Duodenal mucosa (tissue), 2 donors: ENCODE measurements at regions not wholly inside any gene's neighbourhood (a gene's known extent, or its start where the extent isn't known, plus 50 kb on each side); places are given as distances from the start of the nearest gene placed in this dataset.

Experiments used
- H3K27ac ChIP-seq: one replicate; pipeline ENCODE4 v1.7.0; 2013; ENCODE audit warnings: low read depth, low read length
- H3K27me3 ChIP-seq, 2 donors: one replicate each; pipeline ENCODE4 v1.7.0; 2013; ENCODE audit warnings: low read length in 2 of 2, control low read depth in 1 of 2; ENCODE audit not compliant: insufficient read depth in 2 of 2, control insufficient read depth in 1 of 2
- H3K36me3 ChIP-seq, 2 donors: one replicate each; pipeline ENCODE4 v1.7.0; 2013; ENCODE audit warnings: low read length in 2 of 2, control low read depth in 1 of 2; ENCODE audit not compliant: insufficient read depth in 2 of 2, control insufficient read depth in 1 of 2
- H3K4me1 ChIP-seq, 2 donors: one replicate each; pipeline ENCODE4 v1.7.0; 2013; ENCODE audit warnings: low read length in 2 of 2, control low read depth in 1 of 2; ENCODE audit not compliant: insufficient read depth in 2 of 2, control insufficient read depth in 1 of 2
- H3K4me3 ChIP-seq, 2 donors: one replicate each; pipeline ENCODE4 v1.7.0; 2013; ENCODE audit warnings: low read length in 2 of 2, low read depth in 1 of 2
- H3K9ac ChIP-seq, 2 donors: one replicate each; pipeline ENCODE4 v1.7.0; 2013; ENCODE audit warnings: low read length in 2 of 2, low read depth in 1 of 2
- H3K9me3 ChIP-seq, 2 donors: one replicate each; pipeline ENCODE4 v1.7.0; 2013; ENCODE audit warnings: low read length in 2 of 2, control low read depth in 1 of 2; ENCODE audit not compliant: control insufficient read depth in 1 of 2

DNA sequence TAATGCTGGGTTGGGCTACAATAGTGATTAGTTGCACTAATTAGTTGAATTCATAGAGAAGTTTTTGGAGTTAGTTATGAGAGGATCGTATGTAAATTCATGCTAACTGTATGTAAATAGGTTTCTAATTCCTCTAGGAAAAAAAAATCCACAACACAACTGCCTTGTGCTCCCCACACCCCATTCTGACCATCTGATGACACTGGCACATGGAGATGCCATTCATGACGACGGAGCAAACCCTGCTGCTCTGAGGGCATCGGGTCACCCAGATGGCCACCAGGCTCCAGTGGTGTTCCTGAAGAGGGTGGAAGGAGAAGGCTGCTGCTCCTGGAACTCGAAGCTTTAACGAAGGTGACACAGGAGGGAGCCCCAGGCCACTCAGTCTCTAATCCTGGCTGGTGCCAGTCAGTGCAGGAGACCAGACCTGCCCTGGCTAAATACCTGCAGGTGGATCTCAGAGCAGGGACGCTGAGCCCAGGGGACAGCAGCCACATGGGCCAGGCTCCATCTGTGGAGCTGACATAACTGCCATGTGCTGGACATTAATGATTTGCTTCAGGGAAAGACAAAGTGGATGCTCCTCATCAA, 90.3 kb downstream of the FAM50B start:
- Histone ChIP-seq H3K4me1 (no peaks in the 10 kb centered on the region), H3K9me3 (no peaks in the 10 kb centered on the region), H3K4me3 (no peak overlapping the region), H3K27me3 (no peaks in the 10 kb centered on the region), H3K9ac (no peak overlapping the region), H3K27ac (no peak overlapping the region), H3K36me3 (no peaks in the 10 kb centered on the region)

DNA sequence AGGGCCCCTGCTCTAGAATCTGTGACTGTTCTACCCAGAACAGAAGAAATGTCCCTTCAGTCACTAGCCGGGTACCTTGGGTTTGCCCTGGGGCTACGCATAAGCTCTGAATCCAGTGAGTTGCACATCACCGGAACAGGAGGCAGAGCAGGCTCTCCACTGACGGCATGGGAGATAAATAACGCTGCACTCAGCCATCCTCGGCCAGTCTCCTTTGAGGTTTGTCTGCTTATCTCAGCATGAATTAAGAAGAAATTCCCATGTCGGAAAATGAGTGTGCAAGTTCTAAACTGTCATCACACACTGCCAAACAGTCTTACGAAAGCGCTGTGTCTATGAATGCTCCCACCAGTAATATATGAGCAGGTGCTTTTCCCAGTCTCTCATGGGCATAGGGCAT, 90.8 kb downstream of the FAM50B start:
- Histone ChIP-seq H3K27me3 (no peaks in the 10 kb centered on the region), H3K9ac (no peak overlapping the region), H3K4me1 (no peaks in the 10 kb centered on the region), H3K9me3 (no peaks in the 10 kb centered on the region), H3K4me3 (no peak overlapping the region), H3K27ac (no peak overlapping the region), H3K36me3 (no peaks in the 10 kb centered on the region)

- Histone ChIP-seq H3K4me3 (no peak overlapping the region), H3K27me3 (no peaks in the 10 kb centered on the region), H3K27ac (no peak overlapping the region), H3K36me3 (no peaks in the 10 kb centered on the region), H3K9ac (no peak overlapping the region), H3K4me1 (no peaks in the 10 kb centered on the region), H3K9me3 (no peaks in the 10 kb centered on the region)
These were observed 91.5 kb downstream of the FAM50B start for GRCh38 chr6:3940703-3941102.

GRCh38 chr6:3943331-3943765, 94.2 kb downstream of the FAM50B start:
- Histone ChIP-seq H3K9ac (no peak overlapping the region), H3K9me3 (no peaks in the 10 kb centered on the region), H3K4me1 (no peaks in the 10 kb centered on the region), H3K4me3 (no peak overlapping the region), H3K27ac (no peak overlapping the region), H3K27me3 (no peaks in the 10 kb centered on the region), H3K36me3 (no peaks in the 10 kb centered on the region)

- no peaks in the 10 kb centered on the region for H3K27me3 ChIP-seq
- H3K4me3 ChIP-seq, result no peak overlapping the region
- no peaks in the 10 kb centered on the region for H3K36me3 ChIP-seq
- H3K9ac ChIP-seq, result no peak overlapping the region
- no peaks in the 10 kb centered on the region for H3K9me3 ChIP-seq
- H3K27ac ChIP-seq, result no peak overlapping the region
- H3K4me1 ChIP-seq, result no peaks in the 10 kb centered on the region
These were observed 95.1 kb downstream of the FAM50B start for GRCh38 chr6:3944246-3944645.

GRCh38 chr6:3946778-3947177, 97.6 kb downstream of the FAM50B start:
- no peak overlapping the region for H3K9ac ChIP-seq
- peaks cover 0 to 11% of the 10 kb centered on the region in 2 donors for H3K27me3 ChIP-seq
- H3K9me3 ChIP-seq, result no peaks in the 10 kb centered on the region
- H3K27ac ChIP-seq, result no peak overlapping the region
- no peaks in the 10 kb centered on the region for H3K4me1 ChIP-seq
- no peak overlapping the region for H3K4me3 ChIP-seq
- no peaks in the 10 kb centered on the region for H3K36me3 ChIP-seq

GRCh38 chr6:3948866-3949265, 99.7 kb downstream of the FAM50B start:
- H3K9ac ChIP-seq, result no peak overlapping the region
- no peak overlapping the region for H3K4me3 ChIP-seq
- H3K36me3 ChIP-seq, result no peaks in the 10 kb centered on the region
- peaks cover 0 to 11% of the 10 kb centered on the region in 2 donors for H3K27me3 ChIP-seq
- H3K27ac ChIP-seq, result no peak overlapping the region
- H3K4me1 ChIP-seq, result no peaks in the 10 kb centered on the region
- no peaks in the 10 kb centered on the region for H3K9me3 ChIP-seq

- Histone ChIP-seq H3K9me3 (no peaks in the 10 kb centered on the region), H3K27ac (no peak overlapping the region), H3K4me3 (no peak overlapping the region), H3K9ac (no peak overlapping the region), H3K36me3 (no peaks in the 10 kb centered on the region), H3K27me3 (peaks cover 0 to 11% of the 10 kb centered on the region in 2 donors), H3K4me1 (no peaks in the 10 kb centered on the region)
These were observed 100.3 kb downstream of the FAM50B start for GRCh38 chr6:3949521-3949920.

- H3K27ac ChIP-seq, result no peak overlapping the region
These were observed 106.9 kb downstream of the FAM50B start for GRCh38 chr6:3956054-3956453.

DNA sequence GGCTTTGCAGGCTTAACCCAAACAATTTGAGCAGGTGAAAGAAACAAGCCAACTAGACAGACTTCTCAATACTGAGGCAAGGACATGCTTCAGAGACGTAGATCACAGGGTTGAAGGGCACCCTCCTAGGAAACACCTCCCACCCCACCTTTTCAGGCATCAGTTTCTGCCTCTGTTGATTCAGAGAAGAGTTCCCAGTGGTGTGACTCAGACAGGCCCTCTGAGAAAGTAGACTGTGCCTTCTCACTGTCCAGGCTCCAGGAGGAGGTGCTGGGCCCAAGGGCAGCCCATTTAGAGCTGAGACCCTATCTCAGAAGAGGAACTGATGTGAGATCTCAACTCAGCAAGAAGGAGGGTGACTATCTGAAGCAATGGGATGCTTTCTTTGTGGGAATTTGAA, 108.1 kb downstream of the FAM50B start:
- no peak overlapping the region for H3K4me3 ChIP-seq
- H3K36me3 ChIP-seq, result no peaks in the 10 kb centered on the region
- no peak overlapping the region for H3K9ac ChIP-seq
- no peaks in the 10 kb centered on the region for H3K4me1 ChIP-seq
- H3K9me3 ChIP-seq, result no peaks in the 10 kb centered on the region
- H3K27me3 ChIP-seq, result no peaks in the 10 kb centered on the region
- no peak overlapping the region for H3K27ac ChIP-seq

More at GRCh38 chr6:3956054-3956453, 106.9 kb downstream of the FAM50B start:
- Histone ChIP-seq H3K4me1 (no peaks in the 10 kb centered on the region), H3K9me3 (no peaks in the 10 kb centered on the region), H3K27me3 (no peaks in the 10 kb centered on the region), H3K36me3 (no peaks in the 10 kb centered on the region), H3K4me3 (no peak overlapping the region), H3K9ac (no peak overlapping the region)

DNA sequence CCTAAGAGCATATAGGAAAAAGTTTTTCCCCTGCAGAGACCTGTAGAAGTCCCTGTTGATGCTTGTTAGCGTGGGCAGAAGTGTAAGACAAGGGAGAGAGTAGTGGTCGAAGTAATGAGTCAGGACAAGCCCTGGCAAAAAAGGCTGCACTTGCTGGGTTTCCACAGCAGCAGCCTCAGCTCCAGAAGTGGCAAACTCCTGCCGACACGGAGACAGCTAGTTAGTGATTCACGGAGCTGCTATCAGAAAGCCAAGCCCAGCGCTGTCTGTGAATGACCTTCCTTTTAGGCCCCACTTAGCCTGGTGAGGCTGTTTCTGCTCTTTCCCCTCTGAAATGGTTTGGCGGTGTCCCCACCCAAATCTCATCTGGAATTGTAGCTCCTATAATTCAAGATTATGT, 109.1 kb downstream of the FAM50B start:
- Histone ChIP-seq H3K9me3 (no peaks in the 10 kb centered on the region), H3K27me3 (no peaks in the 10 kb centered on the region), H3K27ac (no peak overlapping the region), H3K36me3 (no peaks in the 10 kb centered on the region), H3K4me1 (no peaks in the 10 kb centered on the region), H3K4me3 (no peak overlapping the region), H3K9ac (no peak overlapping the region)
